Glutamatergic neuron (in vitro differentiated cells): ENCODE measurements at regions not wholly inside any gene's neighbourhood (a gene's known extent, or its start where the extent isn't known, plus 50 kb on each side); places are given as distances from the start of the nearest gene placed in this dataset.

Source experiments
- DNase-seq: peaks from one replicate; pipeline ENCODE4 v3.0.0; 2022
- H3K27ac Mint-ChIP-seq: one replicate; pipeline ENCODE4 v1.8.0; 2020; ENCODE audit warnings: mild to moderate bottlenecking, mixed read lengths, inconsistent platforms; ENCODE audit not compliant: unreplicated experiment
- H3K27me3 Mint-ChIP-seq: one replicate; pipeline ENCODE4 v1.8.0; 2020; ENCODE audit warnings: mild to moderate bottlenecking, moderate library complexity, mixed read lengths, inconsistent platforms; ENCODE audit not compliant: unreplicated experiment
- H3K36me3 Mint-ChIP-seq: one replicate; pipeline ENCODE4 v1.8.0; 2020; ENCODE audit warnings: mild to moderate bottlenecking, mixed read lengths, inconsistent platforms; ENCODE audit not compliant: unreplicated experiment
- H3K4me1 Mint-ChIP-seq: one replicate; pipeline ENCODE4 v1.8.0; 2020; ENCODE audit warnings: mild to moderate bottlenecking, low read depth, mixed read lengths, inconsistent platforms; ENCODE audit not compliant: unreplicated experiment
- H3K4me3 Mint-ChIP-seq: one replicate; pipeline ENCODE4 v1.8.0; 2020; ENCODE audit warnings: mild to moderate bottlenecking, mixed read lengths, inconsistent platforms; ENCODE audit not compliant: unreplicated experiment
- H3K9me3 Mint-ChIP-seq: one replicate; pipeline ENCODE4 v1.8.0; 2020; ENCODE audit warnings: mild to moderate bottlenecking, moderate library complexity, mixed read lengths, inconsistent platforms; ENCODE audit not compliant: unreplicated experiment
- TF ChIP-seq, protein P1 (sequence below): fragments of 200-600 bp; sonication (generic); IDR thresholded peaks from one replicate; pipeline ENCODE4 v1.5.0; 2021; ENCODE audit not compliant: partially characterized antibody, unreplicated experiment

DNA sequence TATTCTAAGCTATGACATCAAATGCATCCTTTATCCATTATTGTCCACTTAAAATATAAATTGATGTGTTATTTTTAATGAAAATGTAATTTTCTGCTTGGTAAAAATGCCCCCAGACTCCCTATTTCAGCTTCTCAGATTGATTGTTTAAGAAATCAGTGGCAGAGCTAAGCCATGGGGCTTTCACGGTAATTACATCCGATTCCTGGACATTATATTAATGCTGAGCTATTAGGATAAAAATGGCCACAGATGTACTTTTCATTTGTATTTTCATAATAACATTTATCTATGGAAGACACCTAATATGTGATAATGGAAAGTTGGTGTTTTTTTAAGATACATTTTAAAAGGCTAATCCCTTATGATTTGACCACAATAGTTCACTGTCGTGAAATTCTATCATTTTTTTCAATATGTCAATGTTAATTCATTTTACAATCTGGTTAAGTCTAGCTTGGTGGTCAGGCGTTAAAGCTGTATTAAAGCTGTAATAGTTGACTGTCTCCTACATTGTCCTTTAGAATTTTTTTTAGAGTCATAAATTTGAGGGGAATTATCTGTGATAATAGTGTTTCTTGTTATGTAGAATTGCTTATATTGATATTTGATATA is 229.0 kb upstream of the UBE2E3 start:
- Mint-ChIP-seq H3K27me3 (no peaks in the 10 kb centered on the region), H3K36me3 (no peaks in the 10 kb centered on the region), H3K27ac (no peak overlapping the region), H3K4me1 (no peaks in the 10 kb centered on the region), H3K9me3 (peaks cover 2% of the 10 kb centered on the region), H3K4me3 (no peak overlapping the region)
- TF ChIP-seq, protein P1, sequence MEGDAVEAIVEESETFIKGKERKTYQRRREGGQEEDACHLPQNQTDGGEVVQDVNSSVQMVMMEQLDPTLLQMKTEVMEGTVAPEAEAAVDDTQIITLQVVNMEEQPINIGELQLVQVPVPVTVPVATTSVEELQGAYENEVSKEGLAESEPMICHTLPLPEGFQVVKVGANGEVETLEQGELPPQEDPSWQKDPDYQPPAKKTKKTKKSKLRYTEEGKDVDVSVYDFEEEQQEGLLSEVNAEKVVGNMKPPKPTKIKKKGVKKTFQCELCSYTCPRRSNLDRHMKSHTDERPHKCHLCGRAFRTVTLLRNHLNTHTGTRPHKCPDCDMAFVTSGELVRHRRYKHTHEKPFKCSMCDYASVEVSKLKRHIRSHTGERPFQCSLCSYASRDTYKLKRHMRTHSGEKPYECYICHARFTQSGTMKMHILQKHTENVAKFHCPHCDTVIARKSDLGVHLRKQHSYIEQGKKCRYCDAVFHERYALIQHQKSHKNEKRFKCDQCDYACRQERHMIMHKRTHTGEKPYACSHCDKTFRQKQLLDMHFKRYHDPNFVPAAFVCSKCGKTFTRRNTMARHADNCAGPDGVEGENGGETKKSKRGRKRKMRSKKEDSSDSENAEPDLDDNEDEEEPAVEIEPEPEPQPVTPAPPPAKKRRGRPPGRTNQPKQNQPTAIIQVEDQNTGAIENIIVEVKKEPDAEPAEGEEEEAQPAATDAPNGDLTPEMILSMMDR, result no peak
- DNase-seq, result no peak

DNA sequence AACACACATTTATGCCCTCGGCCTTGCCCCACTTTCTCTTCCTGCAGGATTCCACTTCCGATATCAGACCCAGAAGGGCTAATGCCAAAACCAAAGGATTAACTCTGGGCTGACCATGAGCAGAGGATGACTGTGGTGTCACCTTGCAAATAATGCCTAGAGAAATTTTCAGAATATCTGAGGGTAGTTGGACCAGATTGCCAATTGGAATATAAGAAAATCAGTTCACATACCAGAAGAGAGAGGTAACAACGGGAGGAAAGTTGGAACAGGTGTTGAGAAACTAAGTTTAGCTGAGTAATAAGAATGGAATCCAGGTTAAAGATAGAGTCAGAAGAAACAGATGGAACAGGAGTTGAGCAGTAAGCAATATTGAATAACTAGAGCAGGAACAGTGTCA is 232.7 kb upstream of the UBE2E3 start:
- no peaks in the 10 kb centered on the region for H3K4me1 Mint-ChIP-seq
- no peaks in the 10 kb centered on the region for H3K27me3 Mint-ChIP-seq
- no peak overlapping the region for H3K4me3 Mint-ChIP-seq
- TF ChIP-seq, protein P1, result no peak
- H3K27ac Mint-ChIP-seq, result no peak overlapping the region
- no peaks in the 10 kb centered on the region for H3K9me3 Mint-ChIP-seq
- H3K36me3 Mint-ChIP-seq, result no peaks in the 10 kb centered on the region
- DNase-seq, result no peak

DNA sequence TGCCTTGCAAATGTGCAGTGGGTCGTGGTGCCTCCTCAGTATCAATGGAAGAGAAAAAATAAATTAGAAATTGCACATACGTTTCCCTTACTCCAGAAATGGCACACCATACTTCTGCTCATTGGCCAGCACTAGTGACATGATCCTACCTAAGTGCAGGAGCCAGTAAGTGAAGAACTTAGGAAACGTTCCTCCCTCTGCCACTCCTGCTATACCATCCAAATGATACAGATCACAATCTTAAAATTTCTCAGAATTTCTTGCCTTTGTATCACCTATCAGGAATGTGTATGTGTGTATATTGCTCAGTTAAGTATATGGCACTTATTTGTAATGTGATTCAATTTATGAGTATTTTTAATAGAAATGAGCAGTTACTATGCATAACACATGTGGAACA is 237.0 kb upstream of the UBE2E3 start:
- no peak for DNase-seq
- no peaks in the 10 kb centered on the region for H3K27me3 Mint-ChIP-seq
- H3K4me3 Mint-ChIP-seq, result no peak overlapping the region
- no peaks in the 10 kb centered on the region for H3K36me3 Mint-ChIP-seq
- TF ChIP-seq, protein P1, result no peak
- H3K4me1 Mint-ChIP-seq, result no peaks in the 10 kb centered on the region
- H3K9me3 Mint-ChIP-seq, result no peaks in the 10 kb centered on the region
- no peak overlapping the region for H3K27ac Mint-ChIP-seq

DNA sequence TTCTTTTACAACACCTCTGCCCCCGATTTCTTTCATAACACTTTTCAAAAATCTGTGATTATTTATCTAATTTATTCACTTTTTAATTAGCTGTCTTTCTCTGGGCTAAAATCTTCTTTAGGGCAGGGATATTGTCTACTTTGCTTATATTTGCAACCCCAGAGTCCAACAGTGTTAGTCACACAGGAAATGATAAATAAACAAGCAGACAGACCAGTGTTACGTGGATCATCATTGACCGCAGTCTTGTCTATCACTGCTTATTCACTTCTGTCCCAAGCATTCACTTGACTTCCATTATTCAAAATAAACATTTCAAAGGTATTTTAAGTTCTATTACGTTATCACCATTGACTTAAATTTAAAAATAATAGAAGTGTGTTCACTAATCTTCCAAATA is 237.6 kb upstream of the UBE2E3 start:
- no peak overlapping the region for H3K27ac Mint-ChIP-seq
- TF ChIP-seq, protein P1, result no peak
- no peaks in the 10 kb centered on the region for H3K36me3 Mint-ChIP-seq
- no peaks in the 10 kb centered on the region for H3K27me3 Mint-ChIP-seq
- no peaks in the 10 kb centered on the region for H3K9me3 Mint-ChIP-seq
- H3K4me1 Mint-ChIP-seq, result no peaks in the 10 kb centered on the region
- DNase-seq, result no peak
- no peak overlapping the region for H3K4me3 Mint-ChIP-seq

DNA sequence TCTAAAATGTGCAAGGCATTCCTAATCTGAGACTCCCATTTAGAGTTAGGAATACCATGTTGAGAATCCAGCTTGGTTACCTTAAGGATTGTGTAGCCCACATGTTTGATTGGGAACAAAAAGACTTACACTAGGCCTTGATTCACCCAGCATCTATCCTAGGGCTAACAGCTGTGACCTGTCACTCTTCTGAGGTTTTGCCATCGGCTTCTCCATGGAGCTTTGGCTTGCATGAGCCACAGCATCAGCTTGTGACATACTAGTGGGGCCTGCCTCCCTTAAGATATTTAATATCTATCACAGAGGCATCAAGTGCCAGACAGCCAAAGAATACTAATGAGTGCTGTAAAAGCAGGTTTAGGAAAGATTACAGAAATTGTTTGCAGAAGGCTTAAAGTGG is 241.3 kb upstream of the UBE2E3 start:
- Mint-ChIP-seq H3K36me3 (no peaks in the 10 kb centered on the region), H3K4me3 (no peak overlapping the region), H3K4me1 (no peaks in the 10 kb centered on the region), H3K27me3 (no peaks in the 10 kb centered on the region), H3K9me3 (no peaks in the 10 kb centered on the region), H3K27ac (no peak overlapping the region)
- DNase-seq, result no peak
- TF ChIP-seq, protein P1, result no peak
